IMR-90 (cell line): ENCODE measurements at regions not wholly inside any gene's neighbourhood (a gene's known extent, or its start where the extent isn't known, plus 50 kb on each side); places are given as distances from the start of the nearest gene placed in this dataset.
"Not testable (repeated sequence)": the region's sequence is repeated elsewhere in the genome, so short reads cannot be mapped to it uniquely, and the experiment has no call there.

Source experiments
- CTCF ChIP-seq: conservative IDR thresholded peaks from 2 replicates; pipeline ENCODE4 v1.5.1; 2012; ENCODE audit warnings: mild to moderate bottlenecking, low read depth, low read length, improper control_type of control experiment
- RCOR1 ChIP-seq: IDR thresholded peaks from 2 replicates; pipeline ENCODE4 v1.6.1; 2012; ENCODE audit warnings: mild to moderate bottlenecking, low read length, improper control_type of control experiment; ENCODE audit not compliant: insufficient replicate concordance

GRCh38 chrX:103429026-103429425 lies 52.7 kb downstream of the BEX3 start:
- TF ChIP-seq CTCF, RCOR1: not testable (repeated sequence)
